ENCODE measurements at regions not wholly inside any gene's neighbourhood (a gene's known extent, or its start where the extent isn't known, plus 50 kb on each side); places are given as distances from the start of the nearest gene placed in this dataset.
A peak's percentile ranks its signal among the peaks of the same experiment; 100 is the strongest.

DNA sequence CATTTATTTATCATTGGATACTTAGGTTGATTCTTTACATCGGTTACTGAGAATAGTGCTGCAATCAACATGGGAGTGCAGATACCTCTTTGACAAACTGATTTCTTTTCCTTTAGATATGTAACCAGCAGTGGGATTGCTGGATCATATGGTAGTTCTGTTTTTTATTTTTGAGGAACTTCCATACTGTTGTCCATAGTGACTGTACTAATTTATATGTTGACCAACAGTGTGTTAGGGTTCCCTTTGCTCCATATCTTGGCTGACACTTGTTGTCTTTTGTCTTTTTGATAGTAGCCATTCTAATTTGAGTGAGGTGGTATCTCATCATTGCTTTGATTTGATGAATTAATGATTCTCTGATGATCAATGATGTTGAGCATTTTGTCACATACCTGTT is 137.3 kb upstream of the PITX1 start (continued):
- TF ChIP-seq CBX8 (IDR thresholded peaks at IDR 0.05), result no peak
- TF ChIP-seq EHMT2 (IDR thresholded peaks at IDR 0.05; ENCODE audit: low read depth), result no peak
- TF ChIP-seq ESRRA (IDR thresholded peaks at IDR 0.05; ENCODE audit: borderline replicate concordance, low read length), result no peak
- no peak for TF ChIP-seq HOXB5 (CRISPR knock-in tag; IDR thresholded peaks at IDR 0.05)
- TF ChIP-seq CHD2 (IDR thresholded peaks at IDR 0.05; ENCODE audit: low read length, partially characterized antibody), result no peak

DNA sequence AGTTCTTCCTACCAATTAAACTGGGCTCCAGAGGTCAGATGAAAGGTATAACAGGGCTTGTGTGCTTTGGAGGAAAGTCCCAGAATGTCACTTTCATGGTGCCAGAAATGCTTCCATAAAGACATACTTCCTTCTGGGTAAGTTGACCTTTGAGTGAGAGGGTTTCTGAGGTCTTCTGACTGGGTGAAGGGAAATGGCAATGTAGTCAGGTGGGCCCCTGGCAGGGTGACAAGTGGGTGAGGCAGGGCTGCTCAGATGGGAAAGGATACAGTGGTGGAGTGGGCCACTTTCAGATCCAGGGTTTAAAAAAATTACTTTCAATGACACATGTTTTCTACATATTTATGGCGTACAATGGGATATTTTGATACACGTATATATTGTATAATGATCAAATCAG is 136.5 kb upstream of the PITX1 start:
- WGBS (ENCODE audit: missing lambda C conversion rate), result 80% methylated on average over 2 of the region's 2 CpGs
- POLR2A ChIA-PET, result no interaction called here
- H3K9me3 ChIP-seq, result no peaks in the 10 kb centered on the region
- FAIRE-seq, result peak; percentile 7
- H3K4me1 ChIP-seq, result no peaks in the 10 kb centered on the region
- H3K27ac ChIP-seq, result no peak overlapping the region
- no peak overlapping the region for H3K4me2 ChIP-seq
- CTCF ChIA-PET, result interaction anchor here (0.8 to 2.0 kb wide), 3 partner anchors 21 to 114 kb away, joined by 3 to 4 read pairs (median 3); no protein-coding TSS in a partner anchor
- no peak for ATAC-seq
- DNase-seq (ENCODE audit: low read depth in 1 of 2, low spot score in 1 of 2), result no peak
- no peak overlapping the region for H3K4me3 ChIP-seq
- TF ChIP-seq FOSB (CRISPR knock-in tag; IDR thresholded peaks at IDR 0.05) (no peak), SMC3 (IDR thresholded peaks at IDR 0.05) (no peak), NR3C1 (IDR thresholded peaks at IDR 0.05) (no peak), HDAC2 (IDR thresholded peaks at IDR 0.05) (no peak), ZFP36 (IDR thresholded peaks at IDR 0.05; ENCODE audit: borderline replicate concordance, partially characterized antibody) (no peak), HEYL (CRISPR knock-in tag; IDR thresholded peaks at IDR 0.05) (no peak), MYC (IDR thresholded peaks at IDR 0.05; ENCODE audit: borderline replicate concordance, low read length) (no peak), RAD21 (conservative IDR thresholded peaks at IDR 0.05 in 1 of 2, IDR thresholded peaks at IDR 0.05 in 1 of 2) (no peak), FOXS1 (CRISPR knock-in tag; IDR thresholded peaks at IDR 0.05) (no peak), ZSCAN20 (CRISPR knock-in tag; IDR thresholded peaks at IDR 0.05) (no peak), CBX8 (IDR thresholded peaks at IDR 0.05) (no peak), RARB (CRISPR knock-in tag; IDR thresholded peaks at IDR 0.05) (no peak), HOXB13 (CRISPR knock-in tag; IDR thresholded peaks at IDR 0.05; ENCODE audit: low read depth) (no peak), ZNF302 (CRISPR knock-in tag; IDR thresholded peaks at IDR 0.05) (no peak), CHD2 (IDR thresholded peaks at IDR 0.05; ENCODE audit: low read length, partially characterized antibody) (no peak), CBX2 (IDR thresholded peaks at IDR 0.05; ENCODE audit: borderline replicate concordance, low read depth) (no peak), FOSL2 (IDR thresholded peaks at IDR 0.05) (no peak), FOSL2 (CRISPR knock-in tag; IDR thresholded peaks at IDR 0.05) (no peak), TP53 (CRISPR knock-in tag; IDR thresholded peaks at IDR 0.05) (no peak)
- TF ChIP-seq, protein P1, sequence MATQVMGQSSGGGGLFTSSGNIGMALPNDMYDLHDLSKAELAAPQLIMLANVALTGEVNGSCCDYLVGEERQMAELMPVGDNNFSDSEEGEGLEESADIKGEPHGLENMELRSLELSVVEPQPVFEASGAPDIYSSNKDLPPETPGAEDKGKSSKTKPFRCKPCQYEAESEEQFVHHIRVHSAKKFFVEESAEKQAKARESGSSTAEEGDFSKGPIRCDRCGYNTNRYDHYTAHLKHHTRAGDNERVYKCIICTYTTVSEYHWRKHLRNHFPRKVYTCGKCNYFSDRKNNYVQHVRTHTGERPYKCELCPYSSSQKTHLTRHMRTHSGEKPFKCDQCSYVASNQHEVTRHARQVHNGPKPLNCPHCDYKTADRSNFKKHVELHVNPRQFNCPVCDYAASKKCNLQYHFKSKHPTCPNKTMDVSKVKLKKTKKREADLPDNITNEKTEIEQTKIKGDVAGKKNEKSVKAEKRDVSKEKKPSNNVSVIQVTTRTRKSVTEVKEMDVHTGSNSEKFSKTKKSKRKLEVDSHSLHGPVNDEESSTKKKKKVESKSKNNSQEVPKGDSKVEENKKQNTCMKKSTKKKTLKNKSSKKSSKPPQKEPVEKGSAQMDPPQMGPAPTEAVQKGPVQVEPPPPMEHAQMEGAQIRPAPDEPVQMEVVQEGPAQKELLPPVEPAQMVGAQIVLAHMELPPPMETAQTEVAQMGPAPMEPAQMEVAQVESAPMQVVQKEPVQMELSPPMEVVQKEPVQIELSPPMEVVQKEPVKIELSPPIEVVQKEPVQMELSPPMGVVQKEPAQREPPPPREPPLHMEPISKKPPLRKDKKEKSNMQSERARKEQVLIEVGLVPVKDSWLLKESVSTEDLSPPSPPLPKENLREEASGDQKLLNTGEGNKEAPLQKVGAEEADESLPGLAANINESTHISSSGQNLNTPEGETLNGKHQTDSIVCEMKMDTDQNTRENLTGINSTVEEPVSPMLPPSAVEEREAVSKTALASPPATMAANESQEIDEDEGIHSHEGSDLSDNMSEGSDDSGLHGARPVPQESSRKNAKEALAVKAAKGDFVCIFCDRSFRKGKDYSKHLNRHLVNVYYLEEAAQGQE (IDR thresholded peaks at IDR 0.05), result no peak

DNA sequence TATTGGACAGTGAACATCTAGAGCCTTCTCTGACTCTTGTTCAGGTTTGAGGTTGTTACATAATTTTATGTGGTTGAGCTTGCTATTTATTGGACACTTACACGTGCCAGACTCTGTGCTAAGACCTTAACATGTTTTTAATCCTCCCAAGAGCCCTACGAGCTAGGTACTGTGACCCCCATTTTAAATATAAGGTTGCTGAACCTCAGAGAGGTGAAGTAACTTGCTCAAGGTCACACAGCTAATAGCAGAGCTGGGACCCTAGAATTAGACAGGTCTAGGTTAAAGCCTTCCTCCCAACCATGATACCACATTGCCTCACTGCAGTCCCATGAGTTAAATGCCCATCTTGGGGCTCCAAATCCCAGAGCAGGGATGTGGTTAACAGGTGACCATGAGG is 135.7 kb upstream of the PITX1 start:
- Histone ChIP-seq H3K4me1 (no peaks in the 10 kb centered on the region), H3K4me3 (no peak overlapping the region), H3K4me2 (no peak overlapping the region), H3K9me3 (no peaks in the 10 kb centered on the region), H3K27ac (no peak overlapping the region)
- TF ChIP-seq NR3C1 (IDR thresholded peaks at IDR 0.05) (no peak), RFX5 (IDR thresholded peaks at IDR 0.05) (no peak), CHD4 (IDR thresholded peaks at IDR 0.05; ENCODE audit: borderline replicate concordance) (no peak), ZNF302 (CRISPR knock-in tag; IDR thresholded peaks at IDR 0.05) (no peak), KDM1A (IDR thresholded peaks at IDR 0.05; ENCODE audit: low read depth) (no peak), KDM5A (IDR thresholded peaks at IDR 0.05) (no peak), EP300 (IDR thresholded peaks at IDR 0.05) (no peak), HOXA7 (CRISPR knock-in tag; IDR thresholded peaks at IDR 0.05) (no peak), ZSCAN20 (CRISPR knock-in tag; IDR thresholded peaks at IDR 0.05) (no peak), SREBF2 (IDR thresholded peaks at IDR 0.05) (no peak), ZC3H11A (IDR thresholded peaks at IDR 0.05) (no peak)
- TF ChIP-seq, protein P2, sequence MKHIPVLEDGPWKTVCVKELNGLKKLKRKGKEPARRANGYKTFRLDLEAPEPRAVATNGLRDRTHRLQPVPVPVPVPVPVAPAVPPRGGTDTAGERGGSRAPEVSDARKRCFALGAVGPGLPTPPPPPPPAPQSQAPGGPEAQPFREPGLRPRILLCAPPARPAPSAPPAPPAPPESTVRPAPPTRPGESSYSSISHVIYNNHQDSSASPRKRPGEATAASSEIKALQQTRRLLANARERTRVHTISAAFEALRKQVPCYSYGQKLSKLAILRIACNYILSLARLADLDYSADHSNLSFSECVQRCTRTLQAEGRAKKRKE (CRISPR knock-in tag; IDR thresholded peaks at IDR 0.05; ENCODE audit: low read depth), result no peak
- ATAC-seq, result no peak
- DNase-seq (ENCODE audit: low read depth in 1 of 2, low spot score in 1 of 2), result no peak
- CTCF ChIA-PET, result interaction anchor here (0.8 to 2.7 kb wide), 4 partner anchors 22 to 114 kb away, joined by 3 to 11 read pairs (median 4); no protein-coding TSS in a partner anchor
- POLR2A ChIA-PET, result no interaction called here
- WGBS (ENCODE audit: missing lambda C conversion rate), result 18% methylated on average over 2 of the region's 2 CpGs
- FAIRE-seq, result no peak

Data from A549 (cell line).